SK-N-SH (cell line): ENCODE measurements at regions not wholly inside any gene's neighbourhood (a gene's known extent, or its start where the extent isn't known, plus 50 kb on each side); places are given as distances from the start of the nearest gene placed in this dataset.

Source experiments
- CTCF ChIP-seq: fragments of 200-600 bp; sonication (generic); IDR thresholded peaks from 2 replicates; pipeline ENCODE4 v1.6.1; 2017; ENCODE audit warnings: antibody characterized with exemption, mild to moderate bottlenecking, moderate library complexity
- MXI1 ChIP-seq: IDR thresholded peaks from 2 replicates; pipeline ENCODE4 v1.6.1; 2012; ENCODE audit warnings: mild to moderate bottlenecking, low read depth, low read length, improper control_type of control experiment

GRCh38 chr9:120177121-120177520 is 402.8 kb downstream of the CDK5RAP2 start:
- TF ChIP-seq CTCF (no peak), MXI1 (no peak)
